Activated T-cell treated with anti-CD3 and anti-CD28 coated beads, Interleukin-2, amount 50 U/mL, for 72 hours (primary cell): ENCODE measurements at regions not wholly inside any gene's neighbourhood (a gene's known extent, or its start where the extent isn't known, plus 50 kb on each side); places are given as distances from the start of the nearest gene placed in this dataset.
"Not testable (repeated sequence)": the region's sequence is repeated elsewhere in the genome, so short reads cannot be mapped to it uniquely, and the experiment has no call there.

Source experiments
- ATAC-seq, 2 donors: fragments of 150-1000 bp; cut with Tn5 transposase; replicated peaks in 1 of 2; 2 replicates each; pipeline ENCODE4 v1.10.0; 2021; ENCODE audit warnings: moderate library complexity in 2 of 2, mild to moderate bottlenecking in 1 of 2
- DNase-seq, 2 donors: peaks; one replicate each; pipeline ENCODE4 v3.0.0; 2021 to 2022; ENCODE audit warnings: mixed read lengths in 1 of 2
- H3K27ac Mint-ChIP-seq: one replicate; pipeline ENCODE4 v1.8.0; 2022; ENCODE audit warnings: mild to moderate bottlenecking, moderate library complexity, mixed read lengths
- H3K27me3 Mint-ChIP-seq: one replicate; pipeline ENCODE4 v1.8.0; 2022; ENCODE audit warnings: low read depth, mixed read lengths
- H3K36me3 Mint-ChIP-seq, 2 donors: one replicate each; pipeline ENCODE4 v1.8.0; 2022; ENCODE audit warnings: mixed read lengths in 2 of 2, mild to moderate bottlenecking in 1 of 2; ENCODE audit not compliant: insufficient read depth in 2 of 2
- H3K4me1 Mint-ChIP-seq: one replicate; pipeline ENCODE4 v1.8.0; 2022; ENCODE audit warnings: low read depth, mixed read lengths
- H3K4me3 Mint-ChIP-seq, 2 donors: one replicate each; pipeline ENCODE4 v1.8.0; 2022; ENCODE audit warnings: mild to moderate bottlenecking in 2 of 2, mixed read lengths in 2 of 2, moderate library complexity in 2 of 2
- H3K9me3 Mint-ChIP-seq, 2 donors: one replicate each; pipeline ENCODE4 v1.8.0; 2022; ENCODE audit warnings: mixed read lengths in 2 of 2

DNA sequence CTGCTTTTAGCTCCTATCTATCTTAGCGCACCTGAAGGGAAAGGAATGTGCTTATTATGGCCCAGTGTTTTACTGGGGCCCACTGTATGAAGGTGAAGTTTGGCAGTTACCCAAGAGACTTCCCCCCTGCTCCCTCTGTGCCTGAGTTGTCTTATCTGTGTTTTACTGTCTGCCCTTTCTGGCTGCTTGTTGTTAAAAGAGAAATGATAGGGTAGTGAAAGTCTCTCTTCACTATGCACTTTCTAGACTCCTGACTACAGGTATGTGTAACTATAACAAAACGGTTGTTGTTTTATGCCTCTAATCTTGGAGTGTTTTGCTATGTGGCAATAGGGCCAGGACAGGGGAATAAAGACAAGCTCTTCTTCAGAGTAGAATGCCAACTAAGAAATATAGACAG lies 326.9 kb downstream of the KIF20B start:
- Mint-ChIP-seq H3K4me3 (no peak overlapping the region), H3K36me3 (no peaks in the 10 kb centered on the region), H3K27ac (no peak overlapping the region), H3K4me1 (no peaks in the 10 kb centered on the region), H3K9me3 (peaks cover 0 to 6% of the 10 kb centered on the region in 2 donors), H3K27me3 (peaks cover 4% of the 10 kb centered on the region)
- no peak for DNase-seq
- no peak for ATAC-seq

- Mint-ChIP-seq H3K4me1 (no peaks in the 10 kb centered on the region), H3K9me3 (peaks cover 0 to 8% of the 10 kb centered on the region in 2 donors), H3K36me3 (no peaks in the 10 kb centered on the region), H3K27me3 (no peaks in the 10 kb centered on the region), H3K4me3 (no peak overlapping the region), H3K27ac (no peak overlapping the region)
- ATAC-seq (no peak), DNase-seq (no peak)
Observed at GRCh38 chr10:90031776-90032175, 330.4 kb downstream of the KIF20B start.

DNA sequence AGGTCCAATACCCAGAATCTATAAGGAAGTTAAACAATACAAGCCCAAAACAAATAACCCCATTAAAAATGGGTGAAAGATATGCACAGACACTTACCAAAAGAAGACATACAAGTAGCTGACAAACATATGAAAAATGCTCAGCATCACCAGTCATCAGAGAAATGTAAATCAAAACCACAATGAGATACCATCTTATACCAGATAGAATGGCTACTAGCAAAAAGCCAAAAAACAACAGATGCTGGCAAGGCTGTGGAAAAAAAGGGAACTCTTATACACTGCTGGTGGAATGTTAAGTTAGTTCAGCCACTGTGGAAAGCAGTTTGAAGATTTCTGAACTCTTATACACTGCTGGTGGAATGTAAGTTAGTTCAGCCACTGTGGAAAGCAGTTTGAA lies 331.1 kb downstream of the KIF20B start:
- Mint-ChIP-seq H3K36me3 (no peaks in the 10 kb centered on the region), H3K9me3 (peaks cover 0 to 8% of the 10 kb centered on the region in 2 donors), H3K4me3 (no peak overlapping the region), H3K27ac (no peak overlapping the region), H3K4me1 (no peaks in the 10 kb centered on the region), H3K27me3 (no peaks in the 10 kb centered on the region)
- DNase-seq: no peak
- no peak for ATAC-seq

GRCh38 chr10:90034862-90035261 lies 333.5 kb downstream of the KIF20B start:
- H3K27me3 Mint-ChIP-seq, DNase-seq: not testable (repeated sequence)

DNA sequence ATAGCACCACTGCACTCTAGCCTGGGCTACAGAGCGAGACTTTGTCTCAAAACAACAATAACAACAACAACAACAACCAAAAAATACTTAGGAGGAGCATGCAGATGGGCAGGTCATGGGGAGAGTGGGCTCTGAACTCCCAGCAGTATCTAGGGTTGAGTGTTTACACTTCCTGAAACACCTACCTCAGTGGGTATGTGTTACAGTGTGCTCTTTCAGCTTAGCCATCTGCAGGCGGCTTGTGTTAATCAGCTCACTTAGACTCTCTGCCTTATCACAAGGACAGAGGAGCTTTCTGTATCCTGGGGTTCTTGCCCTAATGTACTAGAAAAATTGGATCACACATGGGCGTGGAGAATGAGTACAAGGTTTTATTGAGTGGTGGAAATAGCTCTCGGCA lies 340.2 kb downstream of the KIF20B start:
- no peak for ATAC-seq
- no peaks in the 10 kb centered on the region for H3K4me1 Mint-ChIP-seq
- no peaks in the 10 kb centered on the region for H3K27me3 Mint-ChIP-seq
- H3K4me3 Mint-ChIP-seq: no peak overlapping the region
- H3K9me3 Mint-ChIP-seq: no peaks in the 10 kb centered on the region
- H3K36me3 Mint-ChIP-seq: no peaks in the 10 kb centered on the region
- no peak for DNase-seq
- no peak overlapping the region for H3K27ac Mint-ChIP-seq

More at GRCh38 chr10:90034862-90035261, 333.5 kb downstream of the KIF20B start:
- ATAC-seq, H3K36me3 Mint-ChIP-seq, H3K9me3 Mint-ChIP-seq, H3K4me3 Mint-ChIP-seq, H3K4me1 Mint-ChIP-seq, H3K27ac Mint-ChIP-seq: not testable (repeated sequence)

GRCh38 chr10:90042075-90042474 lies 340.7 kb downstream of the KIF20B start:
- Mint-ChIP-seq H3K36me3 (no peaks in the 10 kb centered on the region), H3K27ac (no peak overlapping the region), H3K9me3 (no peaks in the 10 kb centered on the region), H3K4me1 (no peaks in the 10 kb centered on the region), H3K4me3 (no peak overlapping the region), H3K27me3 (no peaks in the 10 kb centered on the region)
- no peak for ATAC-seq
- no peak for DNase-seq

GRCh38 chr10:90047243-90047729 lies 345.9 kb downstream of the KIF20B start:
- Mint-ChIP-seq H3K27ac (no peak overlapping the region), H3K4me3 (no peak overlapping the region), H3K36me3 (no peaks in the 10 kb centered on the region), H3K27me3 (no peaks in the 10 kb centered on the region), H3K4me1 (no peaks in the 10 kb centered on the region), H3K9me3 (peaks cover 3% of the 10 kb centered on the region in 2 donors)
- no peak for DNase-seq
- no peak for ATAC-seq

- no peak for ATAC-seq
- Mint-ChIP-seq H3K27ac (no peak overlapping the region), H3K9me3 (peaks cover 3% of the 10 kb centered on the region in 2 donors), H3K27me3 (peaks cover 7% of the 10 kb centered on the region), H3K4me3 (no peak overlapping the region), H3K36me3 (no peaks in the 10 kb centered on the region), H3K4me1 (no peaks in the 10 kb centered on the region)
- DNase-seq: no peak
Observed at GRCh38 chr10:90051053-90051452, 349.7 kb downstream of the KIF20B start.

GRCh38 chr10:90051474-90051873 lies 350.1 kb downstream of the KIF20B start:
- DNase-seq (no peak), ATAC-seq (peak in 1 of 2 donors; percentile 22)
- Mint-ChIP-seq H3K27me3 (peaks cover 7% of the 10 kb centered on the region), H3K9me3 (peaks cover 3% of the 10 kb centered on the region in 2 donors), H3K36me3 (no peaks in the 10 kb centered on the region), H3K4me3 (no peak overlapping the region), H3K27ac (no peak overlapping the region), H3K4me1 (no peaks in the 10 kb centered on the region)

DNA sequence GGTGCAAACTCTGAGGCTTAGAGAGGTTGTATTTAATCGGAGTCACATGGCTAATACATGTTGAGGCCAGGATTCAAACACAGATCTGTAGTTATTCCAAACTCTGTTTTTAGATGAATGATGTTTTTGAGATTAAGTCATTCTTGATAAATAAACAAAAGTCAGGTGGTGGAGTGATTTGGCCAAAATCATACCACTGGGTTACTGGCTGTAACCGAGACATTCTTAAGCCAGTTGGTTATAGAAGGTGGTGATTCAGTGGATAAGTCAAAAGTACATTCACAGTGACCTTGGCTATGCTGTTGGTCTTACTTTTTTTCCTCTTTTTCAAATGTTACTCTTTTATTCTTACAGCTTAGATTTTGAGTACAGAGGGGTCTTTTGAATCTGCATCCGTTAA lies 361.4 kb downstream of the KIF20B start:
- Mint-ChIP-seq H3K27ac (no peak overlapping the region), H3K4me3 (no peak overlapping the region), H3K27me3 (no peaks in the 10 kb centered on the region), H3K9me3 (no peaks in the 10 kb centered on the region), H3K36me3 (no peaks in the 10 kb centered on the region), H3K4me1 (no peaks in the 10 kb centered on the region)
- no peak for ATAC-seq
- no peak for DNase-seq

GRCh38 chr10:90064295-90064694 lies 362.9 kb downstream of the KIF20B start:
- Mint-ChIP-seq H3K4me1 (no peaks in the 10 kb centered on the region), H3K27me3 (no peaks in the 10 kb centered on the region), H3K36me3 (no peaks in the 10 kb centered on the region), H3K9me3 (no peaks in the 10 kb centered on the region), H3K27ac (no peak overlapping the region), H3K4me3 (no peak overlapping the region)
- ATAC-seq (no peak), DNase-seq (no peak)

DNA sequence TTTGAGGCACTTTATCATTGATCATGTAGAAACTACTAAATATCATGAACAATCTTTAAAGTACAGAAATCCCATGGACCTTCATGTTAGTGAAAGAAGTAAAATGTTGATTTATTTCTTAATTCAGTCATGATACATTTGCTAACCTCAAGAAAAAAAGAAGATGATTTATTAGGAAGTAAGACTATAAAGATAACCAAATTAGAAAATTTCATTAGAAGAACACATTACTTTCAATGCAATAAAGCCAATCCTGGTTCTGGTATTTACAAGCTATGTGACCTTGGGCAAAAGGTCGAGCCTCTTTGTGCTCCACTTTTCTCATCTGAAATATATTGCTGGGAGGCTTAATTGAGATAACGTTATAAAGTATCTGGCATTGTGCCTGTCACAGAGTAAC lies 365.0 kb downstream of the KIF20B start:
- H3K27ac Mint-ChIP-seq: no peak overlapping the region
- H3K36me3 Mint-ChIP-seq: no peaks in the 10 kb centered on the region
- H3K4me3 Mint-ChIP-seq: no peak overlapping the region
- no peaks in the 10 kb centered on the region for H3K9me3 Mint-ChIP-seq
- H3K27me3 Mint-ChIP-seq: no peaks in the 10 kb centered on the region
- DNase-seq: no peak
- no peaks in the 10 kb centered on the region for H3K4me1 Mint-ChIP-seq
- ATAC-seq: no peak

DNA sequence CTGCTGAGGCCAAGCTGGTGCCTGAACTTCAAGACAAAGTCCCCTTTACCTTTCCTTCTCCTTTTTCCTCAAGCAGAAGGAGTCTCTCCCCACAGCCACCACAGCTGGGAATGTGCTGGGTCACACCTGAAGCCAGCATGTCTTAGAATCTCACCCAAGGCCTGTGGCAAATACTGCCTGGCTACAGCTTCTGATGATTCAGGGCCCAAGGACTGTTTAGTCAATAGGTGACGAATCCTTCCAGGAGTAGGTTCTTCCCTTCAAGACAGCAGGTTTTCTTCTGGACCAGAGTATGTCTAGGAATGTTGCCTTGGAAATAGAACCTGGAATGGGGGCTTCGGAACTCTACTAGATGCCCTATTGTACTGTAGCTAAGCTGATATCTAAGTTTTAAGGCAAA lies 374.6 kb downstream of the KIF20B start:
- peaks cover 12% of the 10 kb centered on the region for H3K27me3 Mint-ChIP-seq
- no peak overlapping the region for H3K4me3 Mint-ChIP-seq
- H3K4me1 Mint-ChIP-seq: no peaks in the 10 kb centered on the region
- no peak for DNase-seq
- H3K36me3 Mint-ChIP-seq: no peaks in the 10 kb centered on the region
- H3K27ac Mint-ChIP-seq: no peak overlapping the region
- no peak for ATAC-seq
- no peaks in the 10 kb centered on the region for H3K9me3 Mint-ChIP-seq

GRCh38 chr10:90079819-90080218 lies 378.4 kb downstream of the KIF20B start:
- no peak for DNase-seq
- Mint-ChIP-seq H3K36me3 (no peaks in the 10 kb centered on the region), H3K27ac (no peak overlapping the region), H3K9me3 (peaks cover 0 to 2% of the 10 kb centered on the region in 2 donors), H3K4me1 (no peaks in the 10 kb centered on the region), H3K4me3 (no peak overlapping the region), H3K27me3 (peaks cover under 1% of the 10 kb centered on the region)
- no peak for ATAC-seq
